Neuronal stem cell (in vitro differentiated cells): ENCODE measurements at regions not wholly inside any gene's neighbourhood (a gene's known extent, or its start where the extent isn't known, plus 50 kb on each side); places are given as distances from the start of the nearest gene placed in this dataset.

Experiments used
- DNase-seq: peaks from one replicate; pipeline ENCODE4 v3.0.0-alpha.2; 2013; ENCODE audit warnings: low spot score
- H2AFZ ChIP-seq: one replicate; pipeline ENCODE4 v1.6.1; 2013; ENCODE audit warnings: mild to moderate bottlenecking, low read length, inconsistent platforms
- H2AK5ac ChIP-seq: 2 replicates; pipeline ENCODE4 v1.6.1; 2013; ENCODE audit warnings: low read depth, mild to moderate bottlenecking, inconsistent platforms, low read length, moderate library complexity, mixed read lengths
- H2BK120ac ChIP-seq: 2 replicates; pipeline ENCODE4 v1.6.1; 2013; ENCODE audit warnings: low read depth, mild to moderate bottlenecking, inconsistent platforms, low read length, moderate library complexity, mixed read lengths
- H2BK12ac ChIP-seq: one replicate; pipeline ENCODE4 v1.6.1; 2013; ENCODE audit warnings: low read length, inconsistent platforms
- H2BK15ac ChIP-seq: 2 replicates; pipeline ENCODE4 v1.6.1; 2013; ENCODE audit warnings: mild to moderate bottlenecking, low read length, inconsistent platforms, mixed read lengths
- H2BK5ac ChIP-seq: one replicate; pipeline ENCODE4 v1.6.1; 2013; ENCODE audit warnings: inconsistent platforms, mild to moderate bottlenecking, low read length, moderate library complexity
- H3K14ac ChIP-seq: one replicate; pipeline ENCODE4 v1.6.1; 2013; ENCODE audit warnings: low read length, inconsistent platforms
- H3K18ac ChIP-seq: 2 replicates; pipeline ENCODE4 v1.6.1; 2013; ENCODE audit warnings: low read length, inconsistent platforms
- H3K23ac ChIP-seq: 2 replicates; pipeline ENCODE4 v1.6.1; 2013; ENCODE audit warnings: low read depth, mild to moderate bottlenecking, mixed read lengths, low read length, inconsistent platforms; ENCODE audit not compliant: poor library complexity
- H3K27ac ChIP-seq: replicated peaks from 3 replicates; pipeline ENCODE4 v1.5.1; 2013; ENCODE audit warnings: low read length, inconsistent platforms
- H3K27me3 ChIP-seq, 3 experiments: 2 replicates each; pipeline ENCODE4 v1.6.1; 2013; ENCODE audit warnings: low read length in 3 of 3, mild to moderate bottlenecking in 2 of 3, inconsistent platforms in 1 of 3, low read depth in 1 of 3, mixed read lengths in 1 of 3, moderate library complexity in 1 of 3; ENCODE audit not compliant: control insufficient read depth in 3 of 3, insufficient read depth in 3 of 3
- H3K36me3 ChIP-seq, 2 donors: replicated peaks in 1 of 2; 2 replicates each; pipeline ENCODE4 v1.6.1; 2013; ENCODE audit warnings: low read length in 2 of 2; ENCODE audit not compliant: control insufficient read depth in 2 of 2, insufficient read depth in 2 of 2
- H3K4ac ChIP-seq: 2 replicates; pipeline ENCODE4 v1.6.1; 2013; ENCODE audit warnings: inconsistent platforms, mild to moderate bottlenecking, low read length, moderate library complexity
- H3K4me1 ChIP-seq, 2 donors: 1 replicate in 1 of 2; 2 replicates in 1 of 2; pipeline ENCODE4 v1.6.1; 2013; ENCODE audit warnings: low read length in 2 of 2, low read depth in 1 of 2; ENCODE audit not compliant: control insufficient read depth in 2 of 2, insufficient read depth in 1 of 2
- H3K4me2 ChIP-seq: one replicate; pipeline ENCODE4 v1.6.1; 2013; ENCODE audit warnings: mild to moderate bottlenecking, low read length, inconsistent platforms; ENCODE audit not compliant: insufficient read depth, poor library complexity, severe bottlenecking
- H3K4me3 ChIP-seq, 2 donors: 2 replicates each; pipeline ENCODE4 v1.5.1; 2013; ENCODE audit warnings: low read length in 2 of 2, mild to moderate bottlenecking in 2 of 2, inconsistent platforms in 1 of 2, moderate library complexity in 1 of 2
- H3K79me1 ChIP-seq: one replicate; pipeline ENCODE4 v1.6.1; 2013; ENCODE audit warnings: low read depth, mild to moderate bottlenecking, inconsistent platforms, low read length, moderate library complexity
- H3K9ac ChIP-seq: one replicate; pipeline ENCODE4 v1.6.1; 2013; ENCODE audit warnings: mild to moderate bottlenecking, low read depth, low read length, inconsistent platforms; ENCODE audit not compliant: poor library complexity
- H3K9me3 ChIP-seq, 2 donors: replicated peaks in 1 of 2; 2 replicates each; pipeline versions ENCODE3 to v1.6.1; 2013; ENCODE audit warnings: low read length in 2 of 2, mild to moderate bottlenecking in 2 of 2, inconsistent platforms in 1 of 2, low read depth in 1 of 2, mixed read lengths in 1 of 2, moderate library complexity in 1 of 2; ENCODE audit not compliant: control insufficient read depth in 2 of 2, insufficient read depth in 1 of 2
- H4K8ac ChIP-seq: one replicate; pipeline ENCODE4 v1.6.1; 2013; ENCODE audit warnings: low read depth, mild to moderate bottlenecking, inconsistent platforms, low read length, moderate library complexity
- H4K91ac ChIP-seq: one replicate; pipeline ENCODE4 v1.6.1; 2013; ENCODE audit warnings: low read length, low read depth, mild to moderate bottlenecking, inconsistent platforms; ENCODE audit not compliant: poor library complexity
- WGBS, 2 donors: extraction: QIAGEN DNeasy Blood & Tissue Kit; methylation state at CpG; one replicate each; pipeline ENCODE4 v1.1.7; 2013; ENCODE audit warnings: missing lambda C conversion rate in 2 of 2, mixed read lengths in 1 of 2; ENCODE audit not compliant: insufficient read length in 2 of 2, insufficient replicate concordance in 1 of 2; ENCODE audit errors: extremely low coverage in 2 of 2; 5-methylcytosine and 5-hydroxymethylcytosine counted together

GRCh38 chr1:187537936-187538335, 709.2 kb downstream of the PLA2G4A start:
- no peak overlapping the region for H2BK120ac ChIP-seq
- H2AFZ ChIP-seq, result no peak overlapping the region
- no peak overlapping the region for H3K4ac ChIP-seq
- H3K9me3 ChIP-seq, result no peaks in the 10 kb centered on the region
- no CpG with 5 or more reads among the region's 4 CpGs for WGBS, 2 donors
- H3K27ac ChIP-seq, result no peak overlapping the region
- no peak overlapping the region for H4K91ac ChIP-seq
- no peak for DNase-seq
- H3K4me1 ChIP-seq, result no peaks in the 10 kb centered on the region
- no peaks in the 10 kb centered on the region for H3K27me3 ChIP-seq
- H3K4me3 ChIP-seq, result no peak overlapping the region
- H3K4me2 ChIP-seq, result no peak overlapping the region
- H2BK12ac ChIP-seq, result no peak overlapping the region
- H2BK15ac ChIP-seq, result no peak overlapping the region
- H3K23ac ChIP-seq, result no peak overlapping the region
- H3K14ac ChIP-seq, result no peak overlapping the region
- H2BK5ac ChIP-seq, result no peak overlapping the region
- no peaks in the 10 kb centered on the region for H3K79me1 ChIP-seq
- H4K8ac ChIP-seq, result no peak overlapping the region
- H2AK5ac ChIP-seq, result no peak overlapping the region
- no peak overlapping the region for H3K18ac ChIP-seq
- no peaks in the 10 kb centered on the region for H3K36me3 ChIP-seq
- no peak overlapping the region for H3K9ac ChIP-seq

DNA sequence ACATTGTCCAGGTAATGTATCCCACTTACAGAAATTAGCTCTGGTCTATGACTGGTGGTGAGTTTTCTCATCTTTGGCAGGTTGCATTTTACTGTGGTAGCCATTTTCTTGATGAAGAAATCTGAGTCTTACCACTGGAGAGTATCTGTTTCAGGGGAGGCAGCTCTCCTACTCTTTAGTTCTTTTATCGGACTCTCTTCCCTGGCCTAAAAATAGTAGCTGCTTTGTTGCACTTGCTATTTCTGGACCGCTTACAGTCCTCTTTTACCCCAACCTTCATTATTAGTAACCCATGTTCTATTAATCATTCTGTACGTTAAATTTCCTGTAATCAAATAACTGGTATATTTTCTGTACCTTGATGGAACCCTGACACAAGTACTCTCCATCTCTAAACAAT, 720.8 kb downstream of the PLA2G4A start:
- no peak overlapping the region for H3K23ac ChIP-seq
- no peak overlapping the region for H3K4me3 ChIP-seq
- H3K14ac ChIP-seq, result no peak overlapping the region
- H3K27ac ChIP-seq, result no peak overlapping the region
- WGBS, 2 donors, result no CpG with 5 or more reads among the region's 3 CpGs
- no peaks in the 10 kb centered on the region for H3K36me3 ChIP-seq
- H2BK5ac ChIP-seq, result no peak overlapping the region
- H3K4me1 ChIP-seq, result no peaks in the 10 kb centered on the region
- no peak for DNase-seq
- H2AK5ac ChIP-seq, result no peak overlapping the region
- H4K91ac ChIP-seq, result no peak overlapping the region
- no peaks in the 10 kb centered on the region for H3K9me3 ChIP-seq
- H2BK12ac ChIP-seq, result no peak overlapping the region
- H4K8ac ChIP-seq, result no peak overlapping the region
- no peaks in the 10 kb centered on the region for H3K27me3 ChIP-seq
- no peak overlapping the region for H3K18ac ChIP-seq
- H2BK120ac ChIP-seq, result no peak overlapping the region
- no peak overlapping the region for H3K4ac ChIP-seq
- H2AFZ ChIP-seq, result peak overlapping the region; percentile 45
- no peaks in the 10 kb centered on the region for H3K79me1 ChIP-seq
- H2BK15ac ChIP-seq, result no peak overlapping the region
- H3K4me2 ChIP-seq, result no peak overlapping the region
- H3K9ac ChIP-seq, result no peak overlapping the region

GRCh38 chr1:187551061-187551460, 722.3 kb downstream of the PLA2G4A start:
- no CpG with 5 or more reads among the region's 20 CpGs for WGBS, 2 donors
- H3K4me2 ChIP-seq, result no peak overlapping the region
- H3K4me1 ChIP-seq, result no peaks in the 10 kb centered on the region

DNA sequence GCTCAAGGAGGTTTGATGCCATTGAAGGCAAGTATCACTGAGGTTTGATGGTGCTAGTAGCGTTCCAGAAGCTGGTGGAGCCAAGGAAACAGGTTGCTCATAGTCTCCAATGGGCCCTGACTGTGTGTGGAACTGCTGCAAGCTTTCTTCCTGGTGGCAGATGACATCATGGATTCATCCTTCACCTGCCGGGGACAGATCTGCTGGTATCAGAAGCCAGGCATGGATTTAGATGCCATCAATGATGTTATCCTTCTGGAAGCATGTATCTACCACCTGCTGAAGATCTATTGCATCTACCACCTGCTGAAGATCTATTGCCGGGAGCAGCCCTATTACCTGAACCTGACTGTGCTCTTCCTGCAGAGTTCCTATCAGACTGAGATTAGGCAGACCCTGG, 734.4 kb downstream of the PLA2G4A start:
- no peak overlapping the region for H2AFZ ChIP-seq
- H3K27ac ChIP-seq, result no peak overlapping the region
- no CpG with 5 or more reads among the region's 3 CpGs for WGBS, 2 donors
- H3K14ac ChIP-seq, result no peak overlapping the region
- no peak overlapping the region for H2AK5ac ChIP-seq
- H4K91ac ChIP-seq, result no peak overlapping the region
- H3K36me3 ChIP-seq, result no peaks in the 10 kb centered on the region
- no peaks in the 10 kb centered on the region for H3K79me1 ChIP-seq
- no peaks in the 10 kb centered on the region for H3K27me3 ChIP-seq
- no peaks in the 10 kb centered on the region for H3K4me1 ChIP-seq
- H3K9ac ChIP-seq, result no peak overlapping the region
- no peak overlapping the region for H3K4ac ChIP-seq
- H3K9me3 ChIP-seq, result no peaks in the 10 kb centered on the region
- no peak for DNase-seq
- no peak overlapping the region for H3K23ac ChIP-seq
- no peak overlapping the region for H3K4me3 ChIP-seq
- H2BK120ac ChIP-seq, result no peak overlapping the region
- H2BK5ac ChIP-seq, result no peak overlapping the region
- H4K8ac ChIP-seq, result no peak overlapping the region
- H3K4me2 ChIP-seq, result no peak overlapping the region
- H2BK12ac ChIP-seq, result no peak overlapping the region
- H3K18ac ChIP-seq, result no peak overlapping the region
- no peak overlapping the region for H2BK15ac ChIP-seq

More at GRCh38 chr1:187551061-187551460, 722.3 kb downstream of the PLA2G4A start:
- no peaks in the 10 kb centered on the region for H3K36me3 ChIP-seq
- H3K27me3 ChIP-seq, result no peaks in the 10 kb centered on the region
- no peak overlapping the region for H3K27ac ChIP-seq
- H2BK12ac ChIP-seq, result no peak overlapping the region
- H2BK120ac ChIP-seq, result no peak overlapping the region
- peak overlapping the region; percentile 55 for H3K23ac ChIP-seq
- no peak overlapping the region for H4K91ac ChIP-seq
- H2BK5ac ChIP-seq, result no peak overlapping the region
- no peaks in the 10 kb centered on the region for H3K9me3 ChIP-seq
- no peak for DNase-seq
- H2AFZ ChIP-seq, result no peak overlapping the region
- no peak overlapping the region for H3K18ac ChIP-seq
- no peak overlapping the region for H3K4me3 ChIP-seq
- no peak overlapping the region for H3K14ac ChIP-seq
- H4K8ac ChIP-seq, result no peak overlapping the region
- H3K9ac ChIP-seq, result no peak overlapping the region
- H3K79me1 ChIP-seq, result no peaks in the 10 kb centered on the region
- no peak overlapping the region for H2BK15ac ChIP-seq
- no peak overlapping the region for H3K4ac ChIP-seq
- H2AK5ac ChIP-seq, result peak overlapping the region; percentile 70
